GM10248 (cell line): ENCODE measurements at regions not wholly inside any gene's neighbourhood (a gene's known extent, or its start where the extent isn't known, plus 50 kb on each side); places are given as distances from the start of the nearest gene placed in this dataset.
"Not testable (repeated sequence)": the region's sequence is repeated elsewhere in the genome, so short reads cannot be mapped to it uniquely, and the experiment has no call there.

Experiments
- CTCF ChIA-PET: fragments of 300-600 bp; sonication (Branson Sonifier 250); formaldehyde crosslinking; extraction: SDS; loops from one replicate; lab custom pipeline; 2021; ENCODE audit warnings: antibody characterized with exemption; lab: Yijun Ruan, JAX
- POLR2A ChIA-PET: fragments of 350-650 bp; sonication (Branson Sonifier 250); formaldehyde crosslinking; extraction: SDS; loops from one replicate; lab custom pipeline; 2020; ENCODE audit warnings: antibody characterized with exemption; lab: Yijun Ruan, JAX
- DNase-seq: peaks from one replicate; pipeline ENCODE4 v3.0.0; 2012; ENCODE audit errors: extremely low spot score
- TF ChIP-seq, protein P1 (sequence below): IDR thresholded peaks from 2 replicates; pipeline ENCODE4 v1.5.1; 2012; ENCODE audit warnings: mild to moderate bottlenecking, low read depth; ENCODE audit errors: extremely low read depth, missing control alignments, control extremely low read depth

DNA sequence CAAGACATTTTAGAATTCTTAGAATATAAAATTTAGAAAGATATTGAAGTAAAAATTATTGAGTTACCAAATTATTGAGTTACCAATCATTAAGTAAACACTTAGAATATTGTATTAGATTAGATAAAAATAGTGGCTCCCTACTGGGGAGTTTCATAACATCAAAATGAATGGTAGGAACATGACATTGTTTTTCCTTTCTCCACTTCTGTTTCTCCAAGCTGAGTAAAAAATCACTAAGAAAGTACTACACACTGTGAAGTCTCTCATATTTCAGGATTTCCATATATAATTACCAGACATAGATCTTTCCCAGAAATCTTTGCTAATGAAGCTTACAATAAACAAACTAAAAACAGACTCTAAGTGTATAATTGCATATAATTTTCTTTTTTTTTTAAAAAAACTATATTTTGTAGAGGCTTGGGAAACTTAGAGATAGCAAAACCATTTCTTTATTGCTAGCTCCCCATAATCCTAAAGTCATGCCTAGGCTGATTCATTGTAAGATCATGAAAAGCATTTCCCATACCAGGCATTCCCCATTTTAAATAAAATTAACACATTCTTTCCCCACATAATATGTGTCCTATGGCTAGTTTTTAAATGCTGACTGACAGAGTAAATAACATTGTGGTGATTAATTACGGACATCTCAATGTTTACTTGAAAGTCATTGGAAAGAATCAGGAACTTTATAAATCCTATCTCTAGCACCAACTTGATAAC lies 1408.7 kb upstream of the GOT2 start:
- DNase-seq = no peak
- POLR2A ChIA-PET = no interaction called here
- TF ChIP-seq, protein P1, sequence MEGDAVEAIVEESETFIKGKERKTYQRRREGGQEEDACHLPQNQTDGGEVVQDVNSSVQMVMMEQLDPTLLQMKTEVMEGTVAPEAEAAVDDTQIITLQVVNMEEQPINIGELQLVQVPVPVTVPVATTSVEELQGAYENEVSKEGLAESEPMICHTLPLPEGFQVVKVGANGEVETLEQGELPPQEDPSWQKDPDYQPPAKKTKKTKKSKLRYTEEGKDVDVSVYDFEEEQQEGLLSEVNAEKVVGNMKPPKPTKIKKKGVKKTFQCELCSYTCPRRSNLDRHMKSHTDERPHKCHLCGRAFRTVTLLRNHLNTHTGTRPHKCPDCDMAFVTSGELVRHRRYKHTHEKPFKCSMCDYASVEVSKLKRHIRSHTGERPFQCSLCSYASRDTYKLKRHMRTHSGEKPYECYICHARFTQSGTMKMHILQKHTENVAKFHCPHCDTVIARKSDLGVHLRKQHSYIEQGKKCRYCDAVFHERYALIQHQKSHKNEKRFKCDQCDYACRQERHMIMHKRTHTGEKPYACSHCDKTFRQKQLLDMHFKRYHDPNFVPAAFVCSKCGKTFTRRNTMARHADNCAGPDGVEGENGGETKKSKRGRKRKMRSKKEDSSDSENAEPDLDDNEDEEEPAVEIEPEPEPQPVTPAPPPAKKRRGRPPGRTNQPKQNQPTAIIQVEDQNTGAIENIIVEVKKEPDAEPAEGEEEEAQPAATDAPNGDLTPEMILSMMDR = no peak
- CTCF ChIA-PET = no interaction called here

GRCh38 chr16:60137891-60138290 lies 1403.8 kb upstream of the GOT2 start:
- no peak for DNase-seq
- ChIA-PET POLR2A (no interaction called here), CTCF (no interaction called here)
- TF ChIP-seq, protein P1 = no peak

- ChIA-PET POLR2A (no interaction called here), CTCF (no interaction called here)
- DNase-seq = no peak
- TF ChIP-seq, protein P1 = no peak
Measured at GRCh38 chr16:60127196-60127595, 1393.1 kb upstream of the GOT2 start.

DNA sequence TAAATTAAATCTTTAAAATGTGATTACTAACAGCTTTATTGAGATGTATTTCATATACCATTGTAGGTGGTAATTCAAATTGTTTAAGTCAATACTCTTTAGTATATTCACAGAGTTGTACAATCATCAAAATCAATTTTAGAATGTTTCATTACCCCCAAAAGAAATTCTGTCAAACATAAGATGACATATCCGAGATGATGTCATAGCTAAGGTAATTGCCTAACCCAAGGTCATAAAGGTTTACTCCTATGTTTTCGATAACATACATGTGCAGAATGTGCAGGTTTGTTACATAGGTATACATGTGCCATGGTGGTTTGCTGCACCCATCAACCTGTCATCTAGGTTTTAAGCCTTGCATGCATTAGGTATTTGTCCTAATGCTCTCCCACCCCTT lies 1392.0 kb upstream of the GOT2 start:
- DNase-seq, POLR2A ChIA-PET: not testable (repeated sequence)
- CTCF ChIA-PET = interaction anchor here (1.0 kb wide), 1 partner anchor 18 kb away, joined by 3 read pairs; no protein-coding TSS in a partner anchor

DNA sequence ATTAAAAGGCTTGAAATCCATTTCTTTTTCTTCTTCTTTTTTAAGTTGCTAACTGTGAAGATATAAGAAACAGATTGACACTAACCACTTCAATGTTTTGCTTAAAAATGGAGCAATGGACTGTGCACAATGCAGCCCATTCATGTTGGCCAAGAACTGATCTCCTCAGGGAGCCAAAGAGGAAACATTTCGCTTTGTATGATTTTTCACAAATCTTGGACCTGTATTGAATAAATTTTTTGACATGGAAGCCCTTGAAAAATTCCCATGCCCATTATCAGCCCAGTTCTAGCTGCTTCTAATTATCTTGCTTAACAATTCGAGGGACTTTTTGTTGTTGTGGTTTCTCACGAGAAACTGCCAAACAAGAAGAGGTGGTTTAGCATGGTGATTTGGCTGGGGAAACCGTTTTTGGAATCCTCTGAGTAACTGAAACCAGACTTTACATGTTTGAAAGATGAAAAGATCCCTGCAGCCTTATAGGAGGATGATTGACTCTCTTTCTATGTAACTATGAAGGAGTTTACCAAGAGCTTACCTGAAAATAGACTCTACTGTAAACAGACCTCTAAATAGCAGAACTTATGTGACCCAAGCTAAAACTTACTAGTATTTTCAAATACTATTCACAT lies 1389.4 kb upstream of the GOT2 start:
- DNase-seq = no peak
- TF ChIP-seq, protein P1 = no peak
- ChIA-PET CTCF (no interaction called here), POLR2A (no interaction called here)

DNA sequence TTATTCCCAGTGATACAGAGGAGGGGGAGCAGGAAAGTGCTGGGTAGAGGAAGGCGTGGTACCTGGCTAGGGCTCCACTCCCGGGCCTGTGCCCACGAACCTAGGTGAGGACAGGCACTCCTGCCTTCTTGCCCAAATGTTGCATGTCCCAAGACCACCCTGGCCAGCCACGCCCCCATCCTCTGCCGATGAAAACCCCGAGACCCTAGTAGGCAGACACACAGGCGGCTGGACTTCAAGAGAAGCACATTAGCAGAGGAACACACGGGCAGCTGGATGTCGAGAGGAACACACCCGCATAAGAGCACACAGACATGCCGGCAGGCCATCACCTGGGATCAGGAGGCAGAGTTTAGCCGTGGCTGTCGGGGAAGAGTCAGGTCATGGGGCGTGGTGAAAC lies 1386.5 kb upstream of the GOT2 start:
- ChIA-PET CTCF (no interaction called here), POLR2A (no interaction called here)
- TF ChIP-seq, protein P1 = no peak
- DNase-seq = no peak

DNA sequence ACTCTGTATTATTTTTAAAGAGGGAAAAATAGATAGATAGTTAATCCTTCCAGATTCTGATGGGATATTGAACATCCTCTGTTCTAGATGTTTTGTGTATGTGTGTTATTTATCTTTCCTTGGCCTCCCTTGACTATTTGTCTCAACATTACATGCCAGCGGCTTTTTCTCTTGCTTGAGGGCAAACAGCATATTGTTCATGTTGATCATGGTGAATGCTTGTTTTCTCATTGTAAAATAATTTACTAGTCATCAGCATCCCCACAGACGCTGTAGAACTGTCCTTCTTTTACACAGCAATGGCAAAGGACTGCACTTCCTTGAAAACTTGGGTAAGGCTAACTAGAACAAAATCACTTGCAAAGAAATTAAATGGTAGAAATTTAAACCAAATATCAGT lies 1376.4 kb upstream of the GOT2 start:
- POLR2A ChIA-PET = no interaction called here
- CTCF ChIA-PET = no interaction called here
- DNase-seq = no peak
- TF ChIP-seq, protein P1 = no peak
